K562 (cell line): ENCODE measurements at regions not wholly inside any gene's neighbourhood (a gene's known extent, or its start where the extent isn't known, plus 50 kb on each side); places are given as distances from the start of the nearest gene placed in this dataset.

Experiments used
- E2F8 ChIP-seq: fragments of 450-650 bp; IDR thresholded peaks from 2 replicates; pipeline ENCODE4 v1.7.1; 2018; ENCODE audit warnings: mild to moderate bottlenecking, low read depth; ENCODE audit not compliant: partially characterized antibody
- FOXK1 ChIP-seq: sonication (generic); formaldehyde crosslinking; IDR thresholded peaks from 2 replicates; pipeline ENCODE4 v1.8.0; 2022; ENCODE audit warnings: missing genetic modification reagents, mild to moderate bottlenecking, borderline replicate concordance
- PPARD ChIP-seq: fragments of 250-450 bp; sonication (Bioruptor Pico); IDR thresholded peaks from 2 replicates; pipeline ENCODE4 v1.8.0; 2022; ENCODE audit warnings: inconsistent platforms, mild to moderate bottlenecking, moderate library complexity
- SIRT6 ChIP-seq: IDR thresholded peaks from one replicate; pipeline ENCODE4 v1.6.1; 2012; ENCODE audit warnings: low read depth, mild to moderate bottlenecking, control low read depth, inconsistent platforms, low read length, moderate library complexity
- TF ChIP-seq, protein P1 (sequence below), 3 experiments: IDR thresholded peaks in 2 of 3; conservative IDR thresholded peaks in 1 of 3; 2 replicates each; pipeline ENCODE4 v1.5.1; 2011 to 2012; ENCODE audit warnings: low read length in 3 of 3, mild to moderate bottlenecking in 3 of 3, control low read depth in 2 of 3, improper control_type of control experiment in 1 of 3, inconsistent platforms in 1 of 3, low read depth in 1 of 3, mixed read lengths in 1 of 3, moderate library complexity in 1 of 3; ENCODE audit not compliant: insufficient read depth in 2 of 3

DNA sequence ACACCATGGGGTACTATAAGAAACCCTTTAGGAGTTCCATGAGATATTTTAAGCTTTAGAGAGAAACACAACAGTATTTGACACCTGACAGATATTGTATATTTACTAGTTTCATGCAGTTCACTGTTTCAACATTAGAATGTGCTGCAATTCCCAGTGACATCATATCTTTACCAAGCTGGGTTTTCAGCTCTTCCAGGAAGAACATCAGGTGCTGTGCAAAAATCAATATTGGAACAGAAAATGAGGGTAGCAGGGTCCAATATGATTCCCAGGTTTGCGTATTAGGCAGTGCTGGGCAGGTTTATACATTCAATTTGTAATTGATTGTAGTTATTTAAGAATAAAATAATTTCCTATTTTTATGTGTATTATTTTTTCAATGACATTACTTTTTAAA, 500.0 kb upstream of the EPHA7 start:
- TF ChIP-seq SIRT6 (no peak), FOXK1 (CRISPR knock-in tag) (no peak), PPARD (CRISPR knock-in tag) (no peak), E2F8 (no peak)
- TF ChIP-seq, protein P1, sequence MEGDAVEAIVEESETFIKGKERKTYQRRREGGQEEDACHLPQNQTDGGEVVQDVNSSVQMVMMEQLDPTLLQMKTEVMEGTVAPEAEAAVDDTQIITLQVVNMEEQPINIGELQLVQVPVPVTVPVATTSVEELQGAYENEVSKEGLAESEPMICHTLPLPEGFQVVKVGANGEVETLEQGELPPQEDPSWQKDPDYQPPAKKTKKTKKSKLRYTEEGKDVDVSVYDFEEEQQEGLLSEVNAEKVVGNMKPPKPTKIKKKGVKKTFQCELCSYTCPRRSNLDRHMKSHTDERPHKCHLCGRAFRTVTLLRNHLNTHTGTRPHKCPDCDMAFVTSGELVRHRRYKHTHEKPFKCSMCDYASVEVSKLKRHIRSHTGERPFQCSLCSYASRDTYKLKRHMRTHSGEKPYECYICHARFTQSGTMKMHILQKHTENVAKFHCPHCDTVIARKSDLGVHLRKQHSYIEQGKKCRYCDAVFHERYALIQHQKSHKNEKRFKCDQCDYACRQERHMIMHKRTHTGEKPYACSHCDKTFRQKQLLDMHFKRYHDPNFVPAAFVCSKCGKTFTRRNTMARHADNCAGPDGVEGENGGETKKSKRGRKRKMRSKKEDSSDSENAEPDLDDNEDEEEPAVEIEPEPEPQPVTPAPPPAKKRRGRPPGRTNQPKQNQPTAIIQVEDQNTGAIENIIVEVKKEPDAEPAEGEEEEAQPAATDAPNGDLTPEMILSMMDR (IDR thresholded peaks at IDR 0.05 in 2 of 3, conservative IDR thresholded peaks at IDR 0.05 in 1 of 3; ENCODE audit: insufficient read depth in 2 of 3, low read depth in 1 of 3, low read length in 3 of 3) = no peak
